GM23248 (cell line): ENCODE measurements at regions not wholly inside any gene's neighbourhood (a gene's known extent, or its start where the extent isn't known, plus 50 kb on each side); places are given as distances from the start of the nearest gene placed in this dataset.

ENCODE experiments used
- DNase-seq: peaks from one replicate; pipeline ENCODE4 v3.0.0-alpha.2; 2015
- H2AFZ ChIP-seq: fragments of 200-600 bp; sonication (generic); 2 replicates; pipeline ENCODE4 v1.6.1; 2016; ENCODE audit warnings: antibody characterized with exemption
- H3F3A ChIP-seq: fragments of 200-600 bp; sonication (generic); 2 replicates; pipeline ENCODE4 v1.6.1; 2016; ENCODE audit warnings: mild to moderate bottlenecking, antibody characterized with exemption, mixed run types; ENCODE audit not compliant: insufficient read depth
- H3K27ac ChIP-seq: fragments of 200-600 bp; sonication (generic); 2 replicates; pipeline ENCODE4 v1.5.1; 2016; ENCODE audit warnings: mild to moderate bottlenecking
- H3K27me3 ChIP-seq: fragments of 200-600 bp; sonication (generic); replicated peaks from 2 replicates; pipeline ENCODE4 v1.6.1; 2016; ENCODE audit warnings: mild to moderate bottlenecking; ENCODE audit not compliant: insufficient read depth
- H3K36me3 ChIP-seq: fragments of 200-600 bp; sonication (generic); 2 replicates; pipeline ENCODE4 v1.6.1; 2016; ENCODE audit warnings: low read depth, mild to moderate bottlenecking
- H3K4me1 ChIP-seq: fragments of 200-600 bp; sonication (generic); 2 replicates; pipeline ENCODE4 v1.6.1; 2016; ENCODE audit warnings: mild to moderate bottlenecking; ENCODE audit not compliant: insufficient read depth
- H3K4me2 ChIP-seq: fragments of 200-600 bp; sonication (generic); one replicate; pipeline ENCODE4 v1.6.1; 2016; ENCODE audit warnings: mild to moderate bottlenecking; ENCODE audit not compliant: unreplicated experiment
- H3K4me3 ChIP-seq: fragments of 200-600 bp; sonication (generic); 2 replicates; pipeline ENCODE4 v1.5.1; 2016; ENCODE audit warnings: mild to moderate bottlenecking
- H3K79me2 ChIP-seq: fragments of 200-600 bp; sonication (generic); 2 replicates; pipeline ENCODE4 v1.6.1; 2016; ENCODE audit warnings: mild to moderate bottlenecking; ENCODE audit not compliant: insufficient read depth
- H3K9ac ChIP-seq: fragments of 200-600 bp; sonication (generic); 2 replicates; pipeline ENCODE4 v1.6.1; 2016; ENCODE audit warnings: mild to moderate bottlenecking
- H3K9me2 ChIP-seq: fragments of 200-600 bp; sonication (generic); 2 replicates; pipeline ENCODE4 v1.6.1; 2016; ENCODE audit warnings: mixed run types, mild to moderate bottlenecking, moderate library complexity; ENCODE audit not compliant: insufficient read depth
- H3K9me3 ChIP-seq: fragments of 200-600 bp; sonication (generic); one replicate; pipeline ENCODE4 v1.6.1; 2017; ENCODE audit warnings: low read depth
- H4K20me1 ChIP-seq: fragments of 200-600 bp; sonication (generic); 2 replicates; pipeline ENCODE4 v1.6.0; 2016; ENCODE audit not compliant: insufficient read depth
- EZH2 ChIP-seq: fragments of 200-600 bp; sonication (generic); IDR thresholded peaks from 2 replicates; pipeline ENCODE4 v1.6.1; 2018; ENCODE audit warnings: antibody characterized with exemption, mild to moderate bottlenecking; ENCODE audit not compliant: insufficient read depth, poor library complexity, severe bottlenecking
- EZH2phosphoT487 ChIP-seq: fragments of 200-600 bp; sonication (generic); IDR thresholded peaks from 2 replicates; pipeline ENCODE4 v1.6.1; 2018; ENCODE audit warnings: antibody characterized with exemption, moderate library complexity, mild to moderate bottlenecking, low read depth; ENCODE audit not compliant: insufficient read depth
- WGBS, 2 experiments: methylation state at CpG; one replicate each; pipeline ENCODE4 v1.1.6; 2015 to 2017; ENCODE audit warnings: low lambda C conversion rate in 2 of 2, low coverage in 1 of 2; ENCODE audit errors: missing lambda C conversion rate in 2 of 2; 5-methylcytosine and 5-hydroxymethylcytosine counted together
- in situ Hi-C: fragments of 300-500 bp; cut with MboI; formaldehyde crosslinking; loops from 2 replicates; pipeline ENCODE4 v1.15.0; 2020

- no peak for DNase-seq
- H2AFZ ChIP-seq: no peak overlapping the region
- TF ChIP-seq EZH2phosphoT487 (no peak), EZH2 (no peak)
- no peak overlapping the region for H3K4me3 ChIP-seq
- no peaks in the 10 kb centered on the region for H3K9me3 ChIP-seq
- 84 to 100% methylated on average over 2 of the region's 2 CpGs for WGBS, 2 experiments
- H3K36me3 ChIP-seq: no peaks in the 10 kb centered on the region
- no peak overlapping the region for H3K4me2 ChIP-seq
- H3F3A ChIP-seq: no peaks in the 10 kb centered on the region
- H3K9me2 ChIP-seq: no peaks in the 10 kb centered on the region
- no peak overlapping the region for H3K9ac ChIP-seq
- in situ Hi-C loops: no loop called here
- H3K27me3 ChIP-seq: peaks cover 3% of the 10 kb centered on the region; the same call in 1 of the 2 replicates
- H3K4me1 ChIP-seq: peaks cover 7% of the 10 kb centered on the region
- no peaks in the 10 kb centered on the region for H3K79me2 ChIP-seq
- no peaks in the 10 kb centered on the region for H4K20me1 ChIP-seq
- H3K27ac ChIP-seq: no peak overlapping the region
Measured at GRCh38 chr20:57777911-57778310, 68.1 kb upstream of the PMEPA1 start.

GRCh38 chr20:57774951-57775350 is 65.1 kb upstream of the PMEPA1 start:
- in situ Hi-C loops: no loop called here
- no peaks in the 10 kb centered on the region for H3K9me2 ChIP-seq
- H3K27ac ChIP-seq: no peak overlapping the region
- no peak for TF ChIP-seq EZH2phosphoT487
- TF ChIP-seq EZH2: no peak
- no peaks in the 10 kb centered on the region for H3F3A ChIP-seq
- H3K36me3 ChIP-seq: no peaks in the 10 kb centered on the region
- 94 to 95% methylated on average over 5 of the region's 5 CpGs for WGBS, 2 experiments
- peaks cover 16% of the 10 kb centered on the region for H3K4me1 ChIP-seq
- no peak for DNase-seq
- no peak overlapping the region for H2AFZ ChIP-seq
- no peak overlapping the region for H3K4me3 ChIP-seq
- H3K79me2 ChIP-seq: no peaks in the 10 kb centered on the region
- no peak overlapping the region for H3K9ac ChIP-seq
- H3K9me3 ChIP-seq: no peaks in the 10 kb centered on the region
- no peaks in the 10 kb centered on the region for H4K20me1 ChIP-seq
- H3K4me2 ChIP-seq: no peak overlapping the region
- H3K27me3 ChIP-seq: 0 out of 2 replicates have a peak, but pooled peaks cover 3% of the 10 kb centered on the region

- Histone ChIP-seq H3K9me3 (no peaks in the 10 kb centered on the region), H3K9ac (no peak overlapping the region), H3K27me3 (0 out of 2 replicates have a peak, but pooled peaks cover 3% of the 10 kb centered on the region), H3F3A (no peaks in the 10 kb centered on the region), H2AFZ (no peak overlapping the region), H3K4me1 (peaks cover 16% of the 10 kb centered on the region), H3K9me2 (no peaks in the 10 kb centered on the region), H3K4me3 (no peak overlapping the region), H3K79me2 (no peaks in the 10 kb centered on the region), H3K4me2 (no peak overlapping the region), H3K27ac (no peak overlapping the region), H3K36me3 (no peaks in the 10 kb centered on the region), H4K20me1 (no peaks in the 10 kb centered on the region)
- no peak for DNase-seq
- 94 to 95% methylated on average over 12 of the region's 12 CpGs for WGBS, 2 experiments
- in situ Hi-C loops: no loop called here
- TF ChIP-seq EZH2 (no peak), EZH2phosphoT487 (no peak)
Measured at GRCh38 chr20:57774111-57774880, 64.5 kb upstream of the PMEPA1 start.

DNA sequence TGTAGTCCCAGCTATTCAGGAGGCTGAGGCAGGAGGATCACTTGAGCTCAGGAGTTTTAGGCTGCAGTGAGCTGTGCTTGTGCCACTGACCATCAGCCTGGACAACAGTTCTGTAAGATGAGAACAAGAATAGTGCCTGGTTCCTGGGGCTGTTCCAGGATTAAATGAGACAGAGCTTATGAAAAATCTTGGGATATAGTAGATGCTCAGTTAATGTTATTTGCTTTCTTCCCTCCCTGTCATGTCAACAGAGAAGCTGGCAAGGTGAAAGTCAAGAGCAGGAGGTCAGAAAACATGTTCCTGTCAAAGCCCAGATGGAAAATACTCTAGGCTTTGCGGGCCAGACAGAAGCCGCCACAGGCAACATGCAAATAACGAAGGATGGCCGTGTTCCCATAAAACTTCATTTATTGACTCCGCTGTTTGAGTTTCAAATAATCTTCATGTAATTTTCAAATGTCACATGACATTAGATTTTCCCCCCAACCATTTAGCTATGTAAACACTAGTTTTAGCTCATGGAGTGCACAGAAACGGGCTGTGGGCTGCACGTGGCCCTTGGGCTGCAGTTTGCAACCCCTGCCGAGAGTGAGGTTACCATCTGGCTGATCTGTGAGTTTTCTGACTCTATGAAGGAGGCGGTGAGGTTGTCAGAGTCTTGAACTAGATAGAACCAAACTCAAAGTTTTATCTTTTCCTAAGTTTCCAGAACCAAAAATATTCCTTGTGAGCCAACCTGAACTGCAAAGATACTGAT is 63.4 kb upstream of the PMEPA1 start:
- in situ Hi-C loops: no loop called here
- Histone ChIP-seq H3K79me2 (no peaks in the 10 kb centered on the region), H3K9me2 (no peaks in the 10 kb centered on the region), H2AFZ (0 out of 2 replicates have a peak overlapping the region, but pooled peaks have one; percentile 9), H3K9ac (no peak overlapping the region), H4K20me1 (no peaks in the 10 kb centered on the region), H3K27me3 (0 out of 2 replicates have a peak, but pooled peaks cover under 1% of the 10 kb centered on the region), H3K36me3 (no peaks in the 10 kb centered on the region), H3K4me1 (peaks cover 16% of the 10 kb centered on the region), H3F3A (no peaks in the 10 kb centered on the region), H3K4me2 (peak overlapping the region; percentile 37), H3K4me3 (no peak overlapping the region), H3K27ac (no peak overlapping the region), H3K9me3 (no peaks in the 10 kb centered on the region)
- no peak for TF ChIP-seq EZH2
- no peak for TF ChIP-seq EZH2phosphoT487
- no peak for DNase-seq
- WGBS, 2 experiments: 87 to 89% methylated on average over 9 of the region's 9 CpGs
